Endothelial cell (in vitro differentiated cells): ENCODE measurements at regions not wholly inside any gene's neighbourhood (a gene's known extent, or its start where the extent isn't known, plus 50 kb on each side); places are given as distances from the start of the nearest gene placed in this dataset.

Experiments used
- DNase-seq: peaks from one replicate; pipeline ENCODE4 v3.0.0; 2021; ENCODE audit warnings: low spot score
- H3K27ac Mint-ChIP-seq: one replicate; pipeline ENCODE4 v1.8.0; 2021; ENCODE audit warnings: mixed read lengths, inconsistent platforms; ENCODE audit not compliant: unreplicated experiment
- H3K27me3 Mint-ChIP-seq: one replicate; pipeline ENCODE4 v1.8.0; 2021; ENCODE audit warnings: mild to moderate bottlenecking, moderate library complexity, mixed read lengths, inconsistent platforms; ENCODE audit not compliant: unreplicated experiment
- H3K36me3 Mint-ChIP-seq: one replicate; pipeline ENCODE4 v1.8.0; 2021; ENCODE audit warnings: mild to moderate bottlenecking, low read depth, mixed read lengths, inconsistent platforms; ENCODE audit not compliant: unreplicated experiment
- H3K4me1 Mint-ChIP-seq: one replicate; pipeline ENCODE4 v1.8.0; 2021; ENCODE audit warnings: mild to moderate bottlenecking, mixed read lengths, inconsistent platforms; ENCODE audit not compliant: unreplicated experiment
- H3K4me3 Mint-ChIP-seq: one replicate; pipeline ENCODE4 v1.8.0; 2021; ENCODE audit warnings: mild to moderate bottlenecking, mixed read lengths, inconsistent platforms; ENCODE audit not compliant: unreplicated experiment
- H3K9me3 Mint-ChIP-seq: one replicate; pipeline ENCODE4 v1.8.0; 2021; ENCODE audit warnings: mixed read lengths, inconsistent platforms; ENCODE audit not compliant: unreplicated experiment
- TF ChIP-seq, protein P1 (sequence below): fragments of 200-600 bp; sonication (generic); IDR thresholded peaks from one replicate; pipeline ENCODE4 v1.5.0; 2021; ENCODE audit warnings: antibody characterized with exemption; ENCODE audit not compliant: unreplicated experiment

DNA sequence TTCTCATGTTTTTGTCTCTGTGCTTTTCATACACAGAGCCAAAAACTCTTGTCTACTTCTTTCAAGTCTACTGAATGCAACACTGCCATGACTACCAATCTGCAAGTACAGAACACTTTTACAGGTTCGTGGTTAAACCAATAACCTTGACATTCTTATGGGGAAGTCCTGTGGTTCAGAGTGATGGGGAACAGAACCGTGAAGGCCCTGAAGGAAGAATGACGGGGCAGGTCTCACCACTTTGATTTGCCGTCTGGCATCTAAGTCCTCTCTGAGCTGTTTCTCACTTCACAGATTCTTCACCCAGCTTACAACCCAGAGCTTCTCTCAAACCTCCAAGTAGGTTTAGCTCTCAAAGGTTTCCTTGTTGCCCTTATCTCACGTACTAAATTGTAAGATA, 117.5 kb upstream of the SNTG2 start:
- H3K4me3 Mint-ChIP-seq, result no peak overlapping the region
- no peak for DNase-seq
- H3K27me3 Mint-ChIP-seq, result no peaks in the 10 kb centered on the region
- no peaks in the 10 kb centered on the region for H3K9me3 Mint-ChIP-seq
- no peak overlapping the region for H3K27ac Mint-ChIP-seq
- H3K4me1 Mint-ChIP-seq, result peaks cover 5% of the 10 kb centered on the region
- H3K36me3 Mint-ChIP-seq, result no peaks in the 10 kb centered on the region
- TF ChIP-seq, protein P1, sequence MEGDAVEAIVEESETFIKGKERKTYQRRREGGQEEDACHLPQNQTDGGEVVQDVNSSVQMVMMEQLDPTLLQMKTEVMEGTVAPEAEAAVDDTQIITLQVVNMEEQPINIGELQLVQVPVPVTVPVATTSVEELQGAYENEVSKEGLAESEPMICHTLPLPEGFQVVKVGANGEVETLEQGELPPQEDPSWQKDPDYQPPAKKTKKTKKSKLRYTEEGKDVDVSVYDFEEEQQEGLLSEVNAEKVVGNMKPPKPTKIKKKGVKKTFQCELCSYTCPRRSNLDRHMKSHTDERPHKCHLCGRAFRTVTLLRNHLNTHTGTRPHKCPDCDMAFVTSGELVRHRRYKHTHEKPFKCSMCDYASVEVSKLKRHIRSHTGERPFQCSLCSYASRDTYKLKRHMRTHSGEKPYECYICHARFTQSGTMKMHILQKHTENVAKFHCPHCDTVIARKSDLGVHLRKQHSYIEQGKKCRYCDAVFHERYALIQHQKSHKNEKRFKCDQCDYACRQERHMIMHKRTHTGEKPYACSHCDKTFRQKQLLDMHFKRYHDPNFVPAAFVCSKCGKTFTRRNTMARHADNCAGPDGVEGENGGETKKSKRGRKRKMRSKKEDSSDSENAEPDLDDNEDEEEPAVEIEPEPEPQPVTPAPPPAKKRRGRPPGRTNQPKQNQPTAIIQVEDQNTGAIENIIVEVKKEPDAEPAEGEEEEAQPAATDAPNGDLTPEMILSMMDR, result no peak

DNA sequence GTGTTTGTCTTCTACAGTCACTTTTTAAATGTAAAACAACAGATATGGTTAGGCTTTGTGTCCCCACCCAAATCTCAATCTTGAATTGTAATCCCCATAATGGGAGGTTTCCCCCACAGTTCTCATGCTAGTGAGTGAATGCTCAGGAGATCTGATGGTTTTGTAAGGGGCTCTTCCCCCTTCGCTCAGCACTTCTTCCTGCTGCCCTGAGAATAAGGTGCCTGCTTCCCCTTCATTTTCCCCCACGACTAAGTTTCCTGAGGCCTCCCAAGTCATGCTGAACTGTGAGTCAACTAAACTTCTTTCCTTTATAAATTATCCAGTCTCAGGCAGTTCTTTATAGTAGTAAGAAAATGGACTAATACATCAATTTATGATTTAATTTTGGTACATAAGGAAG, 118.0 kb upstream of the SNTG2 start:
- no peak for DNase-seq
- Mint-ChIP-seq H3K4me3 (no peak overlapping the region), H3K27ac (no peak overlapping the region), H3K27me3 (no peaks in the 10 kb centered on the region), H3K36me3 (no peaks in the 10 kb centered on the region), H3K4me1 (peaks cover 5% of the 10 kb centered on the region), H3K9me3 (no peaks in the 10 kb centered on the region)
- TF ChIP-seq, protein P1, result no peak

DNA sequence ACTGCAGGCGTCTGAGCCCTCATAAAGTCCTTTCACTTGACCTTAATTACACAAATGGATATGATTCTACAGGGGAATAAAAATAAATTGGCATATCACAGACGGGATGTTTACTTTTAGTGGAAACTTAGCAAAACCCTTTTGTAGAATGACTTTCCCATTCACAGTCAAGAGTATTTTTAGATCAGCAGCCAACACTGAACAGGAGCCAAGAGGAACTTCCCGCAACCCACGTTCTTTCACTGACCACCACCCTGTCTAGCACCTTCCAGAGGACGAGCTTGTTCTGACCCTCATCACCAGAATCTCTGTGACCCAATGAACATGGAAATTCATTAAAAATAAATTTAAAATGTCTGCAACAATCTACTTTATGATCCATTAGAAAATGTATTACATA, 119.0 kb upstream of the SNTG2 start:
- H3K9me3 Mint-ChIP-seq, result no peaks in the 10 kb centered on the region
- no peak overlapping the region for H3K4me3 Mint-ChIP-seq
- TF ChIP-seq, protein P1, result no peak
- peaks cover 5% of the 10 kb centered on the region for H3K4me1 Mint-ChIP-seq
- no peak overlapping the region for H3K27ac Mint-ChIP-seq
- no peak for DNase-seq
- no peaks in the 10 kb centered on the region for H3K27me3 Mint-ChIP-seq
- no peaks in the 10 kb centered on the region for H3K36me3 Mint-ChIP-seq

DNA sequence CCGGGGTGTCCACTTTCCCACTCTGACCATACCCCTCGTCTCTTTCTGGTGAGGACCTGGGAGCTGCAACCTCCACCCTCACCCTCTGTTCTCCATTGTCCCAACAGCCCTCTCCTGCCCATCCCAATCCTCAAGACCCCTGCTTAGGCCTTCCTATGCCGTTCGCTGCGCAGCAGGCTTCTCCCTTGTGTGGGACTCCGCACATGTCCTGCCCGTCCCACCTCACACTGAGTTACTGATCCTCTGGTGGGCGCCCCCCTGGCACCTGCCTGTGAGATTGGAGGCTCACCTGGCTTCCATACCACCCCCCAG, 119.5 kb upstream of the SNTG2 start:
- Mint-ChIP-seq H3K27me3 (no peaks in the 10 kb centered on the region), H3K36me3 (no peaks in the 10 kb centered on the region), H3K27ac (no peak overlapping the region), H3K4me3 (no peak overlapping the region), H3K9me3 (no peaks in the 10 kb centered on the region), H3K4me1 (peaks cover 5% of the 10 kb centered on the region)
- TF ChIP-seq, protein P1, result no peak
- DNase-seq, result no peak

DNA sequence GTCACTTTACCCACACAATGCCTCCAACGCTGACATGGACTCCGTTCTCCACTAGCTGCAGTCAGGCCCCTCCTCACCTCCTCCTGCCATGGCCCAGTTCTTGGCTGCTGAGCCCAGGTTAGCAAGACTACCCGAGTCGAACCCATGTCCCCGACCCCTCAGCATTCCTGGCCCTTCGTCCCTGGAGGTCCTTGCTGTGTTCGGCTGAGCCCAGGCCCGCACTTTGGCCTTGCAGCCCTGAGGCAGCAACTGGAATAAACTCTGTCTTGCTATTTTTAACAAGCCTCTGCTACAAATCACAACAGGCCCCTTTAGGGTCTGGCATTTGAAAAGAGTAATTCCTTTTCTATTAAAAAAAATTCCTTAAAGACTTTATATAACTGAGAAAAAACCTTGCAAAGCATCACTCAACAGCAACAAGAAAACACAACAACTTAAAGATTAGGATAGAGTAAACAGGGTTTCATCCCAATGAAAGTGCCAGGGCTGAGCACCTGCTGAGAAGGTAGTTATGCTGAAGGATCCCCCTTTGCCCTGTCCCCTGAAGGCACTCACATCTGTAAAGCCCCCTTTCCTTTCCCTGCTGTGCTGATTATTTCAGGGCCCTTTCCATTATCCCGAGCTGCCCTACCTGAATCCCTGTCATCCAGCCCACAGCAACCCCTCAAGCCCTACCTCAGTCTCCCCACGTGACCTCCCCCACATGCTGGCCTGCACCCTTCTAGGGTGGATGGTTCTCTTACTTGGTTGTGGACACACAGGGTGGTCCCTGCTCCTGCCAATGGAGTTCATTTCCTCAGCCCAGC, 120.0 kb upstream of the SNTG2 start:
- peaks cover 5% of the 10 kb centered on the region for H3K4me1 Mint-ChIP-seq
- TF ChIP-seq, protein P1, result no peak
- H3K27ac Mint-ChIP-seq, result no peak overlapping the region
- H3K4me3 Mint-ChIP-seq, result no peak overlapping the region
- H3K9me3 Mint-ChIP-seq, result no peaks in the 10 kb centered on the region
- DNase-seq, result no peak
- H3K27me3 Mint-ChIP-seq, result no peaks in the 10 kb centered on the region
- H3K36me3 Mint-ChIP-seq, result no peaks in the 10 kb centered on the region
